ENCODE measurements at regions not wholly inside any gene's neighbourhood (a gene's known extent, or its start where the extent isn't known, plus 50 kb on each side); places are given as distances from the start of the nearest gene placed in this dataset.
A peak's percentile ranks its signal among the peaks of the same experiment; 100 is the strongest.

- DNase-seq, result no peak
Observed at GRCh38 chr21:43364261-43364510, 62.7 kb downstream of the SIK1 start.

DNA sequence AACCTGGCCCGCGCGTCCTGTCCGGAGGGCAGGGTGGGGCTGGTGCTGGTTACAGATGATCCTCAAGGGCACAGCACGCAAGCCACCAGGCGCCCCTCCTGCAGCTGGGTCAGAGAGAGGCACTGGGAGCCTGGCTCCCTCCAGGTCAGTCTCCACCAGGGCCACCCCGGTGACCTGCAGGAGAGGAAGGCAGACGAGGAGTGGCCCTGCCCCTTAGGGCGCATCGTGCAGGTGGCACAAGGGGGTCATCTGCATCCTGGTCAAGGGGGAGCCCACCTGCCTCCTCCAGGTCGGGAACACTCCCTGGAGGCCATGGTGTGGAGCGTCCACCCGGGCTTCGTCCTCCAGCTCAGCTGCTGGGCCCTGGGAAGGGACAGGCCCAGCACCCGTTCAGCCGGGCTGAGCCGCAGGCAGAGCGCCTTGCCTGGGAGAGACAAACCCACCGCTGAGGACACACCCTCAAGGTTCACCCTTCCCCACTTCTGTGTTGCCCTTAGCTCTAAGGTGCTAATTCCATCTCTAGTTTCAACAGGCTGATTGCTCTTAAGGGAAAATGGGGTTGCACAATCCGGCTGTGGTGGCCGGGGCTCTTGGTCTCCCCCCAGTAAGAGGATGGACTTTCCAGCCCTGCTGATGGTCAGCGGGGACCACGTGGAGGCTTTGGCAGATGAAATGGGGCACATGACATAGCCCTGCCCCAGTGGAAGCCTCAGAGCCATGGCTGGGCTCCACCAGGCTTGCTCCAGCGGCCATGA, 63.2 kb downstream of the SIK1 start:
- no peak for DNase-seq

GRCh38 chr21:43362915-43363314, 64.0 kb downstream of the SIK1 start:
- DNase-seq, result no peak

- peak; percentile 73 for DNase-seq
Observed at GRCh38 chr21:43362321-43362791, 64.6 kb downstream of the SIK1 start.

GRCh38 chr21:43361493-43362296, 65.2 kb downstream of the SIK1 start:
- DNase-seq, result peak; percentile 30

GRCh38 chr21:43361127-43361492, 65.8 kb downstream of the SIK1 start:
- peak; percentile 25 for DNase-seq

DNA sequence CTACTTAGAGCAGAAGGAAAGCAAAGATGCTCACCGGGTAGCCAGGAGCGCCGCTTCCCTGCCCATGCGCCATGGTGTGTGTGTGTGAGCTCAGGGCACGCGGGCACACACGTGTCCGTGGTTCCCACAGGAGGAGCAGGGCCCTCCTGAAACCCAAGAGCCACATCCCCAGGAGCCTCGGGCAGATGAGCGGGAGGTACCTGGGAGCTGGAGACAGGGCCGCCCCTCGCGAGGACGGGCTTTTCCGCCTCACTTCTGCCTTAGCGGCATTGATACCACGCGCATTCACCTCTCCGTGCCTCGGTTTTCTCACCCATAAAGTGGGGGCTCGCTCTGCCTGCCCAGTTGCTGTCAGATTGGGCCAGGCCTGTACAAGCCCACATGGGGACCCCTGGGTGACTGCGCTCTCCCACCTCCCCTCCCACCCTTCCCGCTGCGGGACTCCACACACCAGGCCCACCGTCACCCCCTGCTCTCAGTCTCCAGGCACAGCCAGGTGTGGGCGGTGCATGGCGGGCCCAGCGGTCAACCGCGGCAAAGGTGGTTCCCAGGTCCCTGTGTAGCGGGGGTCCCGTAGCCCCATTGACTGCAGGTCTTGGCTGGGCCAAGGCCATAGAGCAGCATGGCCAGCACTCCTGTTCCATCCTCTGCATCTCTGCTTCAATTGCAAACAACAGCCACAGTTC, 66.3 kb downstream of the SIK1 start:
- DNase-seq, result no peak

GRCh38 chr21:43358940-43359822, 67.8 kb downstream of the SIK1 start:
- DNase-seq, result no peak

- DNase-seq, result no peak
Observed at GRCh38 chr21:43357715-43358430, 69.1 kb downstream of the SIK1 start.

DNA sequence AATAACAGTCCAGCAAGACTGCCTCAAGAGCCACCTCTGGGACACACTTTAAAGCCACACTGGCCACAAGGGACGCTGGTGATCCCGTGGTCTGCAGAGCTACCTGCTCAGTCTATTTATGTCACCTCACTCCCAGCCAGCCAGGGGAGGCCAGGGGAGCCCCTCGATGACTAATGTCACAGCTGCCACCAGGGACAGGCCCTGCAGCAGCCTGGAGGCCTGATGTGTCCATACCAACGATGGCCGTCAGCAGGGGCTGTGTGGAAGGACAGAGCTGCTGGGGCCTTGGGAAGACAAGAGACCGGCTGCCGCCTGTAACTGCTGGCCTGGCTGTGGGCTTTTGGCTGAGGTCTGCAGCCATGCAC, 71.0 kb downstream of the SIK1 start:
- peak; percentile 10 for DNase-seq

GRCh38 chr21:43355266-43355924, 71.5 kb downstream of the SIK1 start:
- DNase-seq, result no peak

- no peak for DNase-seq
Observed at GRCh38 chr21:43354666-43355065, 72.3 kb downstream of the SIK1 start.

DNA sequence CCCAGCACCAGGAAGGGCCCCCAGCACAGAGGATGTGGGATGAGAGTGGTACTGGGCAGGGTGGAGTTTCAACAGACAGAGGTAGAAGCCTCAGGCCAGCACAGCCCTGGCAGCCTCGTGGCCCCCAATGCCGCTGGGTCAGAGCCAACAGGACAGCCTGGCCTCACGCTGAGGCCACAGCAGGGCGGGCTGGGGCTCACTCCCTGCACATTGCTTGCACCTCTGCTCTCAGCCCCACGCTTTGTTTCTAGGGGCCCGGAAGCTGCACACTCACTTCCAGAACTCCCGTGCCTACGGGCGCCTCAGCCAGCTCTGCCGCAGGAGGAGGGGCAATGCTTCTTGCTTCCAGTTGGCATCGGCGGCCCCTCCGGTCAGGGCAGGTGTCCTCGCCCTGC, 72.9 kb downstream of the SIK1 start:
- no peak for DNase-seq

DNA sequence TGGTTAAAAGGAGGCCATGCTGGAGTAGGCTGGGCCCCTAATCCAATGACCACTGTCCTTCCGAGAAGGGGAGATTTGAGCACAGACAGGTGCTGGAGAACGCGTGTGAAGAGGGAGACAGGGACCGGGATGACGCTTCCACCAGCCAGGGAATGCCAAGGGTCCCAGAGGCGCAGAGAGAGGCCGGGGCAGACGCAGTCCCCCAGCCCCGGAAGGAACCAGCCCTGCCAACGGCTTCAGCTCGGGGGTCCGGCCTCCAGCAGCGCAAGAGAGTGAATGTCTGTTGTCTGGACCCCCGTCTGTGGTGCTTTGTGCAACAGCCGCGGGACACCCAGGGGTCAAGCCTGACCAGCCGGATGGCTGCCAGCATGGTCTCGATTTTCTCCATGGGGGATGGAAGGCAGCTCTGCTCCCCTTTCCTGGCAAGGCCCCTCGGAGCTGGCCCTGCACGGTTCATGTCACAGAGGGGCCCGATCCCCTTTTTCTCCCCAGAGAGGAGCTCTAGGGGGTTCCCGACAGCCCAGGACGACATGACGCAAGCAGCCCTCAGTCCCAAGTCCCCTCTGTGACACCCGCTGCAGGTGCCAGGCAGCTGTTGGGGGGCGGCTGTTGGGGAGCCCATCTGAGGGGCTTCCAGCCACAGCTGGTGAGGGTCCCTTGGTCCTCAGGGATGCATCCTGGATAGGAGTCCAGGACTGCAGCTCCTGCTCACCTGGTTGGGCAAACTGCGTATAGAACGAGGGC, 73.5 kb downstream of the SIK1 start:
- DNase-seq, result no peak

- DNase-seq, result peak; percentile 40
Observed at GRCh38 chr21:43352568-43353281, 74.2 kb downstream of the SIK1 start.

GRCh38 chr21:43352154-43352537, 74.8 kb downstream of the SIK1 start:
- DNase-seq, result no peak

DNA sequence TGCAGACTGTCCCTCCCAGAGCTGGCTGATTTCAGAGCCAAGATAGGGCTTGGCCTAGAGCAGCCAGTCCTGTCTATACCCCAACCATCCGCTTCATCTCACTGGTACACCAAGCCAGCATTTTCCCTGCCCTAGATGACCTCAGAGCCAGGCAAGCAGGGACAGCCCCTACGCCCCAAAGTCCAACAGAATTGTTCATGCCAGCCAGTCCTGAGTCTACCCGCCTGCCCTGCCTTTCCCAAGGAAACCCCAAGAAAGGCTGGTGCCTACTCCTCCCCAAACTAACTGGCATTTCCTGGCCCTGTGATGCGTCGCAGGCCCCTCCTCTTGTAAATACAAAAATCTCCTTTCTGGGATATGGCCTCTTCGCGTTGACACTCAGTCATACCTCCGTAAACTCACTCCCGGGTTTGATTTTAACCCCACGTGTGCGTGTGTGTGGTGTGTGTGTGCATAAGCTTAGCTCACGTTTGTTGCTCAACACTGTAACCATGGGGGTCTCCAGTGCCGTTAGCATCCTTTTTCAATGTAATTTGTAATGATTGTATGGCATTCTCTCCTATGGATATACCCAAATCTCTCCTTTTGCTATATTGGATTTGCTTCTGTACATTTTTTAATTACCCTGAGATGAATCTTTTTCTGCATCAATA, 75.3 kb downstream of the SIK1 start:
- DNase-seq, result no peak

- no peak for DNase-seq
Observed at GRCh38 chr21:43349644-43350043, 77.3 kb downstream of the SIK1 start.

DNA sequence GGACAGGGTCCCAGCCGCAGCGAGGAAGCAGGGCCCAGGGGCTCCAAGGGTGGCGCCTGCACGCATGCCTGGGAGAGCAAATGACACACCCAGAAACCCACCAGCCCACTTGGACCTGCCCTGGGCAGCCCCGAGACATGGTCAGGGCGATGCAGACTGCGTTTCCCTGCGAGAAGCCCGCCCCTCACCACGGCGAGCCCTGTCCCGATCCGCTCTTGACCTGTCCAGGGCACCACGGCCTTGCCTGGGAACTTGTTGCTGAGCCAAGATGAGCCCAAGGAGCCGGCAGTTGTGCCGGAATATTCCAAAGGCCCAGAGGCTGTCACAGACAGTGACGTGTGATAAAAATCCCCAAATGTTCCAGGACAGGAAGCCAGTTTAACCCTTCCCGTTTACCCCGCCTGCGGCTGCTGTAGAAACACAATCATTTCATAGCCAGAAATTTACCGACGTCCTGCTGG, 78.1 kb downstream of the SIK1 start:
- DNase-seq, result no peak

All from stimulated activated CD4-positive, alpha-beta T cell treated with anti-CD3 and anti-CD28 coated beads, Interleukin-1b, Interleukin-23, amount 100 ng/mL, for 48 hours (primary cell).